Inferior parietal cortex (tissue), 1 donor: ENCODE measurements at regions not wholly inside any gene's neighbourhood (a gene's known extent, or its start where the extent isn't known, plus 50 kb on each side); places are given as distances from the start of the nearest gene placed in this dataset.
"Not testable (repeated sequence)": the region's sequence is repeated elsewhere in the genome, so short reads cannot be mapped to it uniquely, and the experiment has no call there.

Experiments
- DNase-seq: peaks from one replicate; pipeline ENCODE4 v3.0.0-alpha.2; 2016; ENCODE audit errors: extremely low spot score

DNA sequence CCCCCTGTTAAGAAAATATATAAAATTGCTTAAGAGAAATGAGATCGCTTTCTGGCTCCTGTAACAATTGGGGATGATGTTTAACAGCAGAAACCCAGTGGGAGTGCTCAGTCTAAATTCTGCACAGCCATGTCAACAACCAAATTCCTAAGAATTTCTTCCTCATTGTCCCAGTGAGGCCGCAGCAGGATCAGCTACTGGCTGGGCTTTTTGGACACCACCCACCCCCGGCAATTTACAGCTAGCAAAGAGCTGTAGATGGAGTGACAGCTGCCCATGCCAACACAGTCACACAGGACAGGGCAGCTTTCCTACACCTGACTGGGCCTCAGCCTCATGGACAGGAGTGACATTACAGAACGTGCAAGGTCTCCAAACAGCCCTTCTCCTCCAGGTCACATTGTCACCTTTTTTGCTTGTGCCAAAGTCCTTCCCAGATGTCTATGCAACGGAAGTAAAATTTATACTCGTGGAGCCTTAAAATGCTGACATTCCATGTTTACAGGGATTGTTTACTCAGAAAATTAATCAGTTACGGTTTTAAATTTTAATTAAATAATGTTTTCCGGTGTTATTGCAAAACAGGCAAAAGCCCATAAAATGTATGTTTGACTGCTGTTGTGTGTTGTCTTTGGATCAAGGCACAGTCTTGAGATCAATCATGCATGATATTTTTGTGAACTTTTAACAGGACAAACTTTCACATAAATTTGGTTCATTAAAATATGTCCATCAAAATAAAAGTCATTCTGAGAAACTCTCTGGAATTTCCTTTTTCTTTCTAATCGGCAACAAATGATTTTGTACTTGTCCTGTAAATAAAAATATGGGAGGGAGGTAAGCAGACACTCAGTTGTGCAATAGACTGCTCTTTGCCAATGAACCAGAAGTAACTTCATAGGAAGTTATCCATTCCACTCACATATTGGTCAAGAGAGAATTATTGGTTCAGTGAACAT, 943.2 kb downstream of the MCTP2 start:
- DNase-seq = no peak

DNA sequence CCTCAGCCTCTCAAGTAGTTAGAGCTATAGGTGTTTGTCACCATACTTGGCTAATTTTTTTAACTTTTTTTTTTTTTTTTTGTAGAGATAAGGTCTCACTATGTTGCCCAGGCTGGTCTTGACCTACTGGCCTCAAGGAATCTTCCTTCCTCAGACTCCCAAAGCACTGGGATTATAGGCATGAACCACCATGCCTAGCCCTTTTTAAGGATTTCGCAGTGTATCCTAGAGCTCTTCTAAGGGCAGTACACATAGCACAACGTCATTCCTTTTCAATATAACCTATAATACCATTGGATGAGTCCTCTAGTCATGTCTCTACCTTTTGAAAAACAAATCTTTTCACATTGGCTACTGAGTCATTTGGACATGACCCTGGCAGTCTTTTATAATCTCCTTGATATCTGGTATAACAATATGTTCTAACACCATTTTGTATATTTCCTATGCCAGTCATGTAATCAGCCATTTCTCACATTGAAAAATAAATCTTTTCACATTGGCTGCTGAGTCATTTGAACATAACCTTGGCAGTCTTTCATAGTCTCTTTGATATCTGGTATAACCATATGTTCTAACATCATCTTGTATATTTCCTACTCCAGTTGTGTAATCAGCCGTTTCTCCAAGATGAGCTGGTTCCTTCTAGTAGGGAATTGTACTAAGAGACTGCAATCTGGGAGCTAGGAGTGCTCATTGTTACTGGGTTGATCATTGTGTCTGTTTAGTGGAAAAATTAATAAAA, 944.7 kb downstream of the MCTP2 start:
- peak; percentile 38 for DNase-seq

DNA sequence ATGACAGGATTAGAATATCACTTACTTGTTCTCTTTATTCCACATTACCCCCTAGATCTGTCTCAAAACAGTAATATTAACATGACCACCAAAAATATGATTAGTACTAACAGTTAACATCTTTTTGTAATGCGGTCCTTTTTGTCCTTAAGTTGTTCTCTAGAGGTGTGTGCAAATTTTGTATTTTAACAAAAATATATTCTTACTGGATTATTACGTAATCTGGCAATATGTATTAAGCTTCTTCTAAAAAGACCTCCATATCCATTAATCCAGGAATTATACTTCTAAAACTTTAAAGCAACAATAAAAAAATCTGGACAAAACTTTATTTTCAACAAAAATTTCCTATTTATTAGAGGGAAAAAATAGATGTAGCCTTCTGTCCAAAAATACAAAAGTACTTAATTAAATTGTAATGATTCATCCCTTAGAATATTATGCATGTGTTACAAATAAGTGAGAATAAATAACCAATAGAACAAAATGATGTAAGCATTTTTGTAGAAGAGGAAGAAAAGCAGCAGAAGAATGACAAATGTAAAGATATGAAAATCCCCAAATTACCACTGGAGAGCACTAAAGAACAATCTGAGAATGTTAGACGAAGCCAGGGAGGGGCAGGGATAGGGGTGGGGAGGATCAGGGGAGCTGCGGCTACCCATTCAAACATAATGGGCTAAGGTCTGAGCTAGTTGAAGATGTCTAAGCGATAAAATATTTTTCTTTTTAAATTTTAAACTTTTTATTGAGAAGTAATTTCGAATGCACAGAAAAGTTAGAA, 945.6 kb downstream of the MCTP2 start:
- no peak for DNase-seq

DNA sequence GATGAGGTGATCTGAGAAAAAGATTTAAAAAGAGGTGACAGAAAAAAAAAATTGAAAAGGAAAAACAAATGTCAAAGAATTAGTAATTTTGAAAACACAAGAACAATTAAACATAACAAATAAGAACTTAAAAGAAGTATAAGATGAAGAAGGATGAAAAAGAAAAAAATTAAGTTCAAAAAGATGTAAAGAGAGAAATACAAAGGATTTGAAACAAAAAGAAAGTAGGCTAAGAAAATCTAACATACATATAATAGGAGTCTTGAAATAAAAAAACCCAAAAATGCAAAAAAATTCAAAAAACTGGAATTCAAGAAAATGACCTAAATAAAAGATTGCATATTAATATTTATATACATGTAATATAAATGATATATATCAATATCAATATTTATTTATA, 949.2 kb downstream of the MCTP2 start:
- DNase-seq = no peak

DNA sequence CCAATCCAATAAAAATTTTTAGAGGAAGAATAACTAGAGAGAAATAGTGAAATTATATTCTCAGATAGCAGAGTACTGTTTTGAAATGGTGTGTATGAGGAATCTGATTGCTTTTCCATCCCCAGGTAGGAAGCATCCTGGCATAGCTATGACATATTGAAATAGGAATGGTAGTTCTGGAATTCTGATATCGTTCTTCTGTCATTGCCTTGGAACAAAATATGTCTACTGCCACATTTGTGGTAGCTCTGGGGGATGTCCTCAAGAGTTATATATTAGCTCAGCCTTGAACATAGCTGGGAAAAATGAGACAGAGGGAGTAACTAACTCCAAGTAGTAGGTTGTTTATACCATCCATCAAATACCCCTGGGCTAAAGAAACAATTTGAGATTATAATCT, 950.7 kb downstream of the MCTP2 start:
- no peak for DNase-seq

DNA sequence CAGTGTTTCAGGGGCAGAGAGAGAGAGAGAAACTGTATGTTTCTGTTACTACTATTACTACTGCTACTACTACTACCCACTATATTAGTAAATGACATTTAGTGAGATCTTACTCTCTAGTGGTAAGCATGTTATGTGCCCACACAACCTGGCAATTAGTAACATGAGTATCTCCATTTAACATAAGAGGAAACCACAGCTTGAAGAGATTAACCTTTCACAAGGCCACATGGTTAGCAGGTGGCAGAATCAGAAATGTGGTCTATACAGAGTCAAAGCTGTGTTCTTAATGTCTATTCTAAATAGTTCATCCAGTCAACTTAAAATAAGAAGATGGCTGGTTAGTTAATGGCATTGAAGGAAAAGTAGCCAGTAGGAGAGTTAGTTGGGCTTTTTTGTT, 961.6 kb downstream of the MCTP2 start:
- DNase-seq = no peak

DNA sequence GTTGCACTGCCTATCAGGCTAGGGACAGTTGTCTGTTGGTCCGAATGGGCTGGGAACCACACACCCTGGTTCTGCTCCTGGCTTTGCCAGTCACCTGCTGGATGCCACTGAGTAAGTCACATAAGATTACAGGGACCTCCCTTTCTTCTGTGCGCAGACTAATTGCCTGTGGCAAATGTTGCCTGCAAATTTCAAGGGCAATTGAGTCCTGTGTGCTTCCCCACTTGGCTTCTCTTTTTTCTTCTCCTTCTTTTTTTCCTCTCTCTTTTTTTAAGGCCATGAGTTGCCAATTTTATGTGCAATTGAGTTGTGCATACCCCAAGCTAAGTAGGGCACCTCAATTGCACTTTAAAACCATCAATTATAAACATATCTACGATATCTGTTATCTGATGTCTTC, 963.4 kb downstream of the MCTP2 start:
- DNase-seq = no peak

DNA sequence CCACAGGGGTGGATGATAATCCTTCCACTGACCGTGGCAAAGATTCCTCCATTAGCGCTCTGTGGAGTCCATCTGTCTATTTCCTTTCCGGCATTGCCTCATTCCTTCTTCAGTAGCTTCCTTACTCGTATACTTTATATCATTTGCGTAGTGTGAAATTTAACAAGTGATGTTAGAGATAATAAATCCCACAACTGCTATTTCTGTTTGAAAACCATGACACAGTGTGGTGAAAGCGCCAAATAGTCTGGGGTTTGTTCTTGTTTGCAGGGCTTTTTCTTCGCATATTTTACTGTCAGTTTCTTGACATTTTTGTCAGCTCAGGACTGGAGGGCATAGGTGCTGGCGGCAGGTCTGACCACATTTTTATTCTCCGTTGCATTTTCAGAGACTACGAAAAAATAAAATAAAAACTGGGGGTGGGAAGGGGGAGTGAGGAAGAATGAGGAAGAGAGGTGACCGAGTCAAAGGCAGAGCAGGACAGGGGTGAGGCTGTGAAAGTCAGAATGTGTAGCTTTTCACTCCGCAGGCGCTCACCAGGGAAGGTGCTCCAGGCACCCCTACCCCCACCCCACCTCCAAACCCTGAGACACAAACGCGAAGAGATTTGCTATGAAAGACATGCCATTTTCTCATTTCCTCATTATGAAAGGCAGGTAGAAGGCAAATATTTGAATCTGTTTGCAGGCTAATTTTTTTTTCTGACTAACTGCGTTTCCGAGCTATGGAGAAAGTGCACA, 965.0 kb downstream of the MCTP2 start:
- no peak for DNase-seq

DNA sequence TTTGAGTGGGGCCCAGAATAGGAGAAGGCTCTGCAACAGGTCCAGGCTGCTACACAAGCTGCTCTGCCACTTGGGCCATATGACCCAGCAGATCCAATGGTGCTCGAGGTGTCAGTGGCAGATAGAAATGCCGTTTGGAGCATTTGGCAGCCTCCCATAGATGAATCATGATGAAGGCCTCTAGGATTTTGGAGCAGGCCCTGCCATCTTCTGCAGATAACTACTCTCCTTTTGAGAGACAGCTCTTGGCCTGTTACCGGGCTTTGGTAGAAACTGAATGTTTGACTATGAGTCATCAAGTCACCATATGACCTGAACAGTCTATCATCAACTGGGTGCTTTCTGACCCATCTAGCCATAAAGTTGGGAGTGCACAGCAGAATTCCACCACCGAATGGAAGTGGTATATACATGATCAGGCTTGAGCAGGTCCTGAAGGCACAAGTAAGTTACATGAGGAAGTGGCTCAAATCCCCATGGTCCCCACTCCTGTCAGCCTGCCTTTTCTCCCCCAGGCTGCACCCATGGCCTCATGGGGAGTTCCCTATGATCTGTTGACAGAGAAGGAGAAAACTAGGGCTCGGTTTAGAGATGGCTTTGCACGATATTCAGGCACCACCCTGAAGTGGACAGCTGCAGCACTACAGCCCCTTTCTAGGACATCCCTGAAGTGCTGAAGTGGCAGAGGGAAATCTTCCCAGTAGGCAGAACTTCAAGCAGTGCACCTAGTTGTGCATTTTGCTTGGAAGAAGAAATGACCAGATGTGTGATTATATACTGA, 971.4 kb downstream of the MCTP2 start:
- DNase-seq = no peak

DNA sequence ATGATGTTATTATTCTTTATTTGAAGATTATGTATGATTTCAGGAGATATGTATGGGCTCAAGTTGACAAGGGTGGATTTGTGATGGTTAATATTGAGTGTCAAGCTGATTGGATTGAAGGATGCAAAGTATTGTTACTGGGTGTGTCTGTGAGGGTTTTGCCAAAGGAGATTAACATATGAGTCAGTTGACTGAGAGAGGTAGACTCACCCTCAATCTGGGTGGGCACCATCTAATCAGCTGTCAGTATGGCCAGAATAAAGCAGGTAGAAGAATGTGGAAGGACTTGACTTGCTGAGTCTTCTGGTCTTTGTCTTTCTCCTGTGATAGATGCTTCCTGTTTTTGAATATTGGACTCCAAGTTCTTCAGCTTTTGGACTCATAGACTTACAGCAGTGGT, 973.7 kb downstream of the MCTP2 start:
- no peak for DNase-seq

DNA sequence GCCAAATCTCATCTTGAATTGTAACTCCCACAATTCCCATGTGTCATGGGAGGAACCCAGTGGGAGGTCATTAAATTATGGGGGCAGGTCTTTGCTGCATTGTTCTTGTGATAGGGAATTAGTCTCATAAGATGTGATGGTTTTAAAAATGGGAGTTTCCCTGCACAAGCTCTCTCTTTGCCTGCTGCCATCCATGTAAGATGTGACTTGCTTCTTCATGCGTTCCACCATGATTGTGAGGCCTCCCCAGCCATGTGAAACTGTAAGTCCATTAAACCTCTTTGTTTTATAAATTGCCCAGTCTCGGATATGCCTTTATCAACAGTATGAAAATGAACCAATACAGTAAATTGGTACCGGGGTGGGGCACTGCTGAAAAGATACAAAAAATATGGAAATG, 974.5 kb downstream of the MCTP2 start:
- DNase-seq = not testable (repeated sequence)

DNA sequence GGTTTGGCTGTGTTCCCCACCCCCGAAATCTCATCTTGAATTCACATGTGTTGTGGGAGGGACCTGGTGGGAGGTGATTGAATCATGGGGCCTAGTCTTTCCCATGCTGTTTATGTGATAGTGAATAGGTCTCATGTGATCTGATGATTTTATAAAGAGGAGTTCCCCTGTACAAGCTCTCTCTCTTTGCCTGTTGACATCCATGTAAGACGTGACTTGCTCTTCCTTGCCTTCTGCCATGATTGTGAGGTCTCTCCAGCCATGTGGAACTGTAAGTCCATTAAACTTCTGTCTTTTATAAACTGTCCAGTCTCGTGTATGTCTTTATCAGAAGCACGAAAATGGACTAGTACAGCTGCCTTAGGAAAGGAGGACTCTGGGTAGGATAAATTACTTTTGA, 976.7 kb downstream of the MCTP2 start:
- no peak for DNase-seq

DNA sequence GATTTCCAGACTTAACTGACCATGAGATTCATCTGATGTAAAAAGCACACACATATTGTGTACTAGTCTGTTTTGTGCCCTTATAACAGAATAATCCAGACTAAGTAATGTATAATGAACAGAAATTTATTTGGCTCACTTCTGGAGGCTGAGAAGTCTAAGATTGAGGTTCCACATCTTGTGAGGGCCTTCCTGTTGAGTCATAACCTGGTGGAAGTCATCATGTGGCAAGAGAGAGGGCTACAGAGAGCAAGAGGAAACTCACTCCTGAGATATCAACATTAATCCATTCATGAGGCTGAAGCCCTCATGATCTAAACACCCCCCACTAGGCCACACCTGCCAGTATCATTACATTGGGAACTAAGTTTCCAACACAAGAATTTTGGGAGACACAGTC, 977.6 kb downstream of the MCTP2 start:
- DNase-seq = no peak

DNA sequence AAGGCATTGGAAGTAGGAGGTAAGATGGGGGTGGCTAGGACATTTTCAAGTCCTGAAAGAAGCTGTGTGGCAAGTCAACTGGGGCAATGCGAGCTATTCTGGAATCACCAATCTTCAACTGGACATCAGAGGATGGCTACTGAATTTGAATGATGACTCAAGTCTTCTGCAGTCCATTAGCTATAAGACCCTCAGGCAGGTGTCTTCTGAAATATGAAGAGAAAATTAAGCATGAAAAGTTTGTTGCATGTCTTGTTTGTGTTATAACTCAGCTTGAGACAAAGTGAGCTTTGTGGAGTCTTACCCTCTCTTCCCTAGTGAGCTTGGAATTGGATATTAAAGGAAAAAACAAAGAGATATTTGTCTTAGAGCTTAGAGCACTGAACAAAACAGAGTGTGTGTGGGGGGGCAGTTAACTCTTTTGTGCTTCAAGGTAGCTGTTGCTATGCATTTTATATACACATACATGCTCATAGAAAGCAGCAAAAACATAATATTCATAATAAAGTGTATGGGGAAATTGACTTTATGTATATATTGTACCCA, 979.1 kb downstream of the MCTP2 start:
- no peak for DNase-seq

DNA sequence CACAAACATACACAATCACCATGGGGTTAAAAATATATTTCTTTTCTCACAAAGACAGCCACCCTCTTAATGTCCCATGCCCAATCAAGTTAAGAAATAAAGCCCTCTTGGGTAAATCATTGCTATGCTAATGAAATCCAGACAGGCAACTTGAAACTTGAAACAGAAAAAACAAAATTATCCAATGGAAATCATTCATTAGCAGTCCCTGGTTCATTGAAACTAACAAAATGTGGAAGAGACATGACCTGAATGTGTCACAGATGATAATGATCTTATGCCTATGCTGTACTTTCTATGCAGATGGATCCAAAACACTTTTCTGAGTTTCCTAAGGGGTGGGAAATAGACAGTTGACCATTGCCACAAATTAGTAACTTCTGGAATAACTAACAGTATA, 983.7 kb downstream of the MCTP2 start:
- no peak for DNase-seq

DNA sequence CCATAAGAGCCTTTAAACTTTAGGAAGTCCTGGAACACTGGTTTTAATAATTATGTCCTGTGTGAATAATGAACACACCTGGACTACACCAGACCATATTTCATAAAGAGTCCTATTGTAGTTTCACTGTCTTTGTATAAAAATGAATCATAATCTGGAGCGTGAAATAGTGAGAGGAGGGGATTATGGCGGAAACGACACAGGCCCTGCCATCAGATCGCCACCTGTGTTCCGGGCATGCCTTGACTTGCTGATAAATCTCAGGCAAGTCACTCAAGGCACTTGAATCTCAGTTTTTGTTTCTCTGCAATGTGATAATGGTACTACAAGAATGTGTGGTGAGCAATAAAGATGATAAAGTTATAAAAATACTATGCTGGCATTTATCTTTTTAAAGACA, 995.5 kb downstream of the MCTP2 start:
- DNase-seq = no peak

DNA sequence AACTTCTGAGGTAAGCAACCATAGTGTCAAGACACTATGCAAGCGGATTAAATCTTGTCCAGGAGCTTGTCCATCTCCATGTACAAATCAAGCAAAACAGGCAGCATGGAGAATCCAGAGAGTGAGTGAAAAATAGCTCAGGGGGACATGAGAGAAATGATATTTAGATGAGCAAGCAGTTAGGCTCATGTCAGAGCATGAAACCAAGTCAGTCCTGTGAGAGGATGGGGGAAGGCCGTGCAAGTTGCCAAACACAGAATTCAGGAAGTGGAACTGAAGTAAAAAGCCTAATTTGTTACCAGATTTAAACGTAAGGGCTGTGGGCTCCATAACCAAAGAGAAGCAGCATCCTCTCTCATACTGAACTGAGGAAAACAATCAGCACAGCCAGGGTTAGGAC, 995.9 kb downstream of the MCTP2 start:
- no peak for DNase-seq

DNA sequence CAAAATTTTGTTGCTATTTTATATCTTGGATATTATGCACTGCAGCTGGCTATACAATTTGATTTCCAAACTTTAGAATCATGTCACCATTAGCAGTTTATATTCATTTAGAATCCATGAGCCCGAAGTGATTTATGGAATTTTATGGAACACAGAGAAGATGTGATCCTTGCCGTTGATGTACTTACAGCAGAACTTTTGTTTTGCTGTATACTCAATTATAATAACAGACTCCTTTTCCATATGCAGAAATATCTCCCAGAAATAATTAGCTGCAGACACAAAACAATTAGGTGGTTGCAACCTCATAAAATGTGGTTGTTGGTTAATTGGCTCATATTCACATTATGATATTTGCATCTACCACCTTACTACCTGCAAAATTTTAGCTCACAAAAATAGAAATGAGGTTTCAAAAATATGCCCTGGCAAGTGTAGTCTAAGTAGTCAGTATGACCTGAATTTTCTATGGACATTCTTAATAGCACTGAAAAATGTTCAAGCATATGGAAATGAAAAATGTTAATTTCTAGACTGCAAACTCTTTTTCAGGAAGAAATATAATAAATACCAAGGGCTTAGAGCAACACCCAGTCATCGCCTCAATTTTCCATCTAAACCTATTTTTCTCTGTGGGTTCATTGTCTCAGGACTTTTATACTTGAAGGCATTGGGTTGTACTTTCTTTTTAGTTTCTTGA, 997.6 kb downstream of the MCTP2 start:
- no peak for DNase-seq

DNA sequence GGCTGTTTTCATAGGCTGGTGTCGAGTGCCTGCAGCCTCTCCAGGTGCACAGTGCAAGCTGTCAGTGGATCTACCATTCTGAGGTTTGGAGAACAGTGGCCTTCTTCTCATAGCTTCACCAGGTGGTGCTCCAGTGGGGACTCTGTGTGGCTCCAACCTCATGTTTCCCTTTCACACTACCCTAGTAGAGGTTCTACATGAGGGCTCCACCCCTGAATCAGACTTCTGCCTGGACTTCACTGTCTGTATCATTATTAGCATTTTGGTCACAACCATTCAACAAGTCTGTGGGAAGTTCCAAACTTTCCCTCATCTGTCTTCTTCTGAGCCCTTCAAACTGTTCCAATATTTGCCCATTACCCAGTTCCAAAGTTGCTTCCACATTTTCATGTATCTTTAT, 1003.7 kb downstream of the MCTP2 start:
- DNase-seq = no peak
